Loucy (cell line): ENCODE measurements at regions not wholly inside any gene's neighbourhood (a gene's known extent, or its start where the extent isn't known, plus 50 kb on each side); places are given as distances from the start of the nearest gene placed in this dataset.

Experiments
- H2AFZ ChIP-seq: fragments of 200-600 bp; sonication (generic); 2 replicates; pipeline ENCODE4 v1.6.0; 2016; ENCODE audit warnings: antibody characterized with exemption, mild to moderate bottlenecking, low read length, moderate library complexity
- H3F3A ChIP-seq: fragments of 200-600 bp; 2 replicates; pipeline ENCODE4 v1.6.0; 2016; ENCODE audit warnings: antibody characterized with exemption, low read depth, mild to moderate bottlenecking
- H3K27me3 ChIP-seq: fragments of 200-600 bp; sonication (generic); 2 replicates; pipeline ENCODE4 v1.6.1; 2014; ENCODE audit warnings: low read length, mild to moderate bottlenecking; ENCODE audit not compliant: insufficient read depth, poor library complexity, severe bottlenecking
- H3K36me3 ChIP-seq: fragments of 200-600 bp; sonication (generic); 2 replicates; pipeline ENCODE4 v1.6.1; 2016; ENCODE audit warnings: low read length; ENCODE audit not compliant: insufficient read depth
- H3K4me1 ChIP-seq: fragments of 200-600 bp; sonication (generic); 2 replicates; pipeline ENCODE4 v1.5.1; 2014; ENCODE audit warnings: low read length, mild to moderate bottlenecking; ENCODE audit not compliant: insufficient read depth, poor library complexity, severe bottlenecking
- H3K4me2 ChIP-seq: fragments of 200-600 bp; sonication (generic); 2 replicates; pipeline ENCODE4 v1.6.0; 2014; ENCODE audit warnings: antibody characterized with exemption, low read length, low read depth, mild to moderate bottlenecking; ENCODE audit not compliant: poor library complexity, severe bottlenecking
- H3K4me3 ChIP-seq: fragments of 200-600 bp; sonication (generic); 2 replicates; pipeline ENCODE4 v1.5.1; 2014; ENCODE audit warnings: low read length, mild to moderate bottlenecking, mixed read lengths; ENCODE audit not compliant: poor library complexity, severe bottlenecking
- H3K79me2 ChIP-seq: fragments of 200-600 bp; sonication (generic); 2 replicates; pipeline ENCODE4 v1.6.1; 2014; ENCODE audit warnings: low read length; ENCODE audit not compliant: insufficient read depth
- H3K9ac ChIP-seq: fragments of 200-600 bp; sonication (generic); 2 replicates; pipeline ENCODE4 v1.6.0; 2014; ENCODE audit warnings: mild to moderate bottlenecking, low read depth, low read length, moderate library complexity; ENCODE audit not compliant: poor library complexity, severe bottlenecking
- H3K9me2 ChIP-seq: fragments of 200-600 bp; sonication (generic); replicated peaks from 2 replicates; pipeline ENCODE4 v1.6.1; 2016; ENCODE audit warnings: low read depth, low read length, mixed read lengths
- H3K9me3 ChIP-seq: fragments of 200-600 bp; sonication (generic); 2 replicates; pipeline ENCODE4 v1.6.1; 2014; ENCODE audit warnings: mild to moderate bottlenecking, antibody characterized with exemption, low read length, low read depth; ENCODE audit not compliant: insufficient read depth
- H4K20me1 ChIP-seq: fragments of 200-600 bp; sonication (generic); 2 replicates; pipeline ENCODE4 v1.6.0; 2014; ENCODE audit warnings: antibody characterized with exemption, low read length, mild to moderate bottlenecking; ENCODE audit not compliant: insufficient read depth, poor library complexity, severe bottlenecking
- EZH2phosphoT487 ChIP-seq: fragments of 200-600 bp; IDR thresholded peaks from 2 replicates; pipeline ENCODE4 v1.6.1; 2018; ENCODE audit warnings: antibody characterized with exemption, mild to moderate bottlenecking, moderate library complexity, borderline replicate concordance
- TF ChIP-seq, protein P1 (sequence below): fragments of 200-600 bp; sonication (generic); conservative IDR thresholded peaks from 2 replicates; pipeline ENCODE4 v1.5.1; 2014; ENCODE audit warnings: mild to moderate bottlenecking, antibody characterized with exemption, low read length

DNA sequence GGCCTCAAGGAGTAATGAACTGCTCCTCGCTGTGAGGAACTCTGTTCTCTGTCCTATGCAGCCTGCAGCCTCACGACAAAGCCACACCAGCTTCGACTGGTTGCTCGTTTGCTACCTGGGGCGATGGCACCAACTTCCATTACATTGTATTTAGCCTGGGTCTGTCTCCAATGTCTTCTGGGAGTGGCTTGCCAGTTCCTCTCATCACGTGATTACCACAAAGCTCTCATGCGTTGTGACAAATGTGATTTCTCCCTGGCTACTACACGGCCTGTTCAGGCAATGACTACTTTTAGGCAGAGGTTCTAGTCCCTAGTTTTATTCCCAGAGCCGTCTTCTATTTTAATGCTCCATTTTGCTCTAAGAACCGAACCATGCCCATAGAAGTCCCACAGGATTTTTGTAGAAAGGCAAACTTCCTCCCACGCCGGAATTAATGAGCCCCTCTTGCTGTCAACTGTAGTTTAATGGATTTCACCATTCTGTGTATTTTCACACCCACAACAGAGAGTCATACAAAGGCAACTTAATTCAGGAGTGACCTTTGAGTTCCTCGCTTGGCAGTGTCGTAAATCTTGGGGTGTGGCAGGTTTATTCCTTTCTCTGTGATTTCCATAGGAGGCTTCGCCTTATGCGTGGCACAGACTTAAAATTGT is 351.9 kb downstream of the EFNB2 start:
- TF ChIP-seq, protein P1, sequence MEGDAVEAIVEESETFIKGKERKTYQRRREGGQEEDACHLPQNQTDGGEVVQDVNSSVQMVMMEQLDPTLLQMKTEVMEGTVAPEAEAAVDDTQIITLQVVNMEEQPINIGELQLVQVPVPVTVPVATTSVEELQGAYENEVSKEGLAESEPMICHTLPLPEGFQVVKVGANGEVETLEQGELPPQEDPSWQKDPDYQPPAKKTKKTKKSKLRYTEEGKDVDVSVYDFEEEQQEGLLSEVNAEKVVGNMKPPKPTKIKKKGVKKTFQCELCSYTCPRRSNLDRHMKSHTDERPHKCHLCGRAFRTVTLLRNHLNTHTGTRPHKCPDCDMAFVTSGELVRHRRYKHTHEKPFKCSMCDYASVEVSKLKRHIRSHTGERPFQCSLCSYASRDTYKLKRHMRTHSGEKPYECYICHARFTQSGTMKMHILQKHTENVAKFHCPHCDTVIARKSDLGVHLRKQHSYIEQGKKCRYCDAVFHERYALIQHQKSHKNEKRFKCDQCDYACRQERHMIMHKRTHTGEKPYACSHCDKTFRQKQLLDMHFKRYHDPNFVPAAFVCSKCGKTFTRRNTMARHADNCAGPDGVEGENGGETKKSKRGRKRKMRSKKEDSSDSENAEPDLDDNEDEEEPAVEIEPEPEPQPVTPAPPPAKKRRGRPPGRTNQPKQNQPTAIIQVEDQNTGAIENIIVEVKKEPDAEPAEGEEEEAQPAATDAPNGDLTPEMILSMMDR = no peak
- no peak for TF ChIP-seq EZH2phosphoT487
- Histone ChIP-seq H3K4me3 (no peak overlapping the region), H4K20me1 (no peaks in the 10 kb centered on the region), H3K79me2 (no peaks in the 10 kb centered on the region), H3K4me1 (no peaks in the 10 kb centered on the region), H3K36me3 (no peaks in the 10 kb centered on the region), H3K9me3 (no peaks in the 10 kb centered on the region), H3K4me2 (no peak overlapping the region), H3F3A (no peaks in the 10 kb centered on the region), H3K9ac (no peak overlapping the region), H2AFZ (no peak overlapping the region), H3K9me2 (no peaks in the 10 kb centered on the region), H3K27me3 (no peaks in the 10 kb centered on the region)

DNA sequence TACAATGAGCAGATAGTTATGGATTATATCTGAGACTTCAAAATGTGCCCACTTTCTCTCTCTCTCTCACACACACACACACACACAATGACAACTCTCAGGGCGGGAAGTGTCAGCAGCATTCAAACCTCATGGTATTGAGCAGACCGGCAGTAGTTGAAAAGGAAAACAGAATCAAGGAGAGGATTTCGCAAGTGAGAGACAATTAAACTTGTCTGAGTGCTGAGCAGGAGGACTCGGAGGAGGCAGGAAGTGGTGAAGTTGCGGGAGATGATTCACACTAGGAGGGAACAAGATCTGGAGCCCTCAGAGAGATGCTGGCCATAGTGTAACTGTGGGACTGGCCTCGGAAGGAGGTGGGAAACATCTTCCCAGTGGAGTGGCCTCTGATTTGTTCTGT is 353.1 kb downstream of the EFNB2 start:
- no peak overlapping the region for H2AFZ ChIP-seq
- H3K9me3 ChIP-seq = no peaks in the 10 kb centered on the region
- TF ChIP-seq EZH2phosphoT487 = no peak
- TF ChIP-seq, protein P1 = no peak
- no peaks in the 10 kb centered on the region for H3K9me2 ChIP-seq
- no peaks in the 10 kb centered on the region for H4K20me1 ChIP-seq
- H3K9ac ChIP-seq = no peak overlapping the region
- H3K4me2 ChIP-seq = no peak overlapping the region
- H3K79me2 ChIP-seq = no peaks in the 10 kb centered on the region
- H3F3A ChIP-seq = no peaks in the 10 kb centered on the region
- H3K27me3 ChIP-seq = no peaks in the 10 kb centered on the region
- no peaks in the 10 kb centered on the region for H3K36me3 ChIP-seq
- no peak overlapping the region for H3K4me3 ChIP-seq
- no peaks in the 10 kb centered on the region for H3K4me1 ChIP-seq

DNA sequence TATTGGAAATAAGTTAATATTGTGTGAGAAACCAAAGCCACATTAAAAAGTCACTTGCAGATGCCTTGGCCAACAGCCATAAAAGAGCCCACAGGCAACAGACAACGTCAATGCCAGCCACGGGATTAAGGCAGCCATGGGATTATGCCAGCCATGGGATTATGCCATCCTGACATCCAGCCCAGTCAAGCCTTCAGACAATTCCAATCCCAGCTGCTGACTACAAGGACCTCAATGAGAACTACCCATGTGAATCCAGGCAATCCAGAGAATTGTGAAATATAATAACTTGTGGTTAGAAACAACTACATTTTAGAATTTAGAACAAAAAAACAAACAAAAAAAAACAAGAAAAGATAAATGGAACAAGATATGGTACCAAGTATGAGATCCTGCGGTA is 356.6 kb downstream of the EFNB2 start:
- H3K4me3 ChIP-seq = no peak overlapping the region
- H3K36me3 ChIP-seq = no peaks in the 10 kb centered on the region
- H3K27me3 ChIP-seq = no peaks in the 10 kb centered on the region
- no peaks in the 10 kb centered on the region for H3K9me3 ChIP-seq
- H3F3A ChIP-seq = no peaks in the 10 kb centered on the region
- H3K4me1 ChIP-seq = no peaks in the 10 kb centered on the region
- H3K4me2 ChIP-seq = no peak overlapping the region
- no peaks in the 10 kb centered on the region for H4K20me1 ChIP-seq
- no peak overlapping the region for H3K9ac ChIP-seq
- H3K79me2 ChIP-seq = no peaks in the 10 kb centered on the region
- no peak overlapping the region for H2AFZ ChIP-seq
- TF ChIP-seq, protein P1 = no peak
- no peak for TF ChIP-seq EZH2phosphoT487
- no peaks in the 10 kb centered on the region for H3K9me2 ChIP-seq
